GM21528 (cell line): ENCODE measurements at regions not wholly inside any gene's neighbourhood (a gene's known extent, or its start where the extent isn't known, plus 50 kb on each side); places are given as distances from the start of the nearest gene placed in this dataset.
"Not testable (repeated sequence)": the region's sequence is repeated elsewhere in the genome, so short reads cannot be mapped to it uniquely, and the experiment has no call there.

Experiments used
- ATAC-seq: cut with Tn5 transposase; IDR thresholded peaks from one replicate; pipeline ENCODE4 v1.9.1; 2021; ENCODE audit warnings: mild to moderate bottlenecking, moderate library complexity; ENCODE audit not compliant: unreplicated experiment, low FRiP score

DNA sequence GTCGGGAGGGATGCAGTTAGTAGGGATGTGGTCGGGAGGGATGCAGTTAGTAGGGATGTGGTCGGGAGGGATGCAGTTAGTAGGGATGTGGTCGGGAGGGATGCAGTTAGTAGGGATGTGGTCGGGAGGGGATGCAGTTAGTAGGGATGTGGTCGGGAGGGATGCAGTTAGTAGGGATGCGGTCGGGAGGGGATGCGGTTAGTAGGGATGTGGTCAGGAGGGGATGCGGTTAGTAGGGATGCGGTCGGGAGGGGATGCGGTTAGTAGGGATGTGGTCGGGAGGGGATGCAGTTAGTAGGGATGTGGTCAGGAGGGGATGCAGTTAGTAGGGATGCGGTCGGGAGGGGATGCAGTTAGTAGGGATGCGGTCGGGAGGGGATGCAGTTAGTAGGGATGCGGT is 96.2 kb downstream of the BDH1 start:
- ATAC-seq: not testable (repeated sequence)

GRCh38 chr3:197458906-197459470 is 96.8 kb downstream of the BDH1 start:
- ATAC-seq: no peak

DNA sequence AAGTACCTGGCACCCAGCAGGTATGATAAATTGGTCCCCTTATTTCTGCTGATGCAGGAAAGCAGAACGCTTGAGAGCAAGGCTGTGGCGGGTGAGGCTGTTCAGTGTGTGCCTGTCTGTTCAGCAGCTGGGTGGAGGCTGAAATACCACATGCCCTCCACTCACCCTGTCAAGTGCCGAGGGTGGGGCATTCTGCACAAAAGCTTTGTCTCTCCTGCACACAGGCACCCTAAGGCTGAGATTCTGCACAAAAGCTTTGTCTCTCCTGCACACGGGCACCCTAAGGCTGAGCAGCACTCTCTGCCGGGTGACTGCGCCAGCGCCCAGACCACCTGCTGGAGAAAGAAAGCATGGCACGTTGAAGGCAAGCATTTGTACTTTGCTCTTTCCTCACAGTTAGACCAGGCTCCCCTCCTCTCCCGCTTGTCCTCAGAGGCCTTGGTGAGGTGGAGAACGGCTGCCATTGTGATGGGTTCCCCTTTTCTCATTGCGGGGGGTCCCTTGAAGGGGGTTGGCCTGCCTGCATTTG is 97.5 kb downstream of the BDH1 start:
- ATAC-seq: no peak

DNA sequence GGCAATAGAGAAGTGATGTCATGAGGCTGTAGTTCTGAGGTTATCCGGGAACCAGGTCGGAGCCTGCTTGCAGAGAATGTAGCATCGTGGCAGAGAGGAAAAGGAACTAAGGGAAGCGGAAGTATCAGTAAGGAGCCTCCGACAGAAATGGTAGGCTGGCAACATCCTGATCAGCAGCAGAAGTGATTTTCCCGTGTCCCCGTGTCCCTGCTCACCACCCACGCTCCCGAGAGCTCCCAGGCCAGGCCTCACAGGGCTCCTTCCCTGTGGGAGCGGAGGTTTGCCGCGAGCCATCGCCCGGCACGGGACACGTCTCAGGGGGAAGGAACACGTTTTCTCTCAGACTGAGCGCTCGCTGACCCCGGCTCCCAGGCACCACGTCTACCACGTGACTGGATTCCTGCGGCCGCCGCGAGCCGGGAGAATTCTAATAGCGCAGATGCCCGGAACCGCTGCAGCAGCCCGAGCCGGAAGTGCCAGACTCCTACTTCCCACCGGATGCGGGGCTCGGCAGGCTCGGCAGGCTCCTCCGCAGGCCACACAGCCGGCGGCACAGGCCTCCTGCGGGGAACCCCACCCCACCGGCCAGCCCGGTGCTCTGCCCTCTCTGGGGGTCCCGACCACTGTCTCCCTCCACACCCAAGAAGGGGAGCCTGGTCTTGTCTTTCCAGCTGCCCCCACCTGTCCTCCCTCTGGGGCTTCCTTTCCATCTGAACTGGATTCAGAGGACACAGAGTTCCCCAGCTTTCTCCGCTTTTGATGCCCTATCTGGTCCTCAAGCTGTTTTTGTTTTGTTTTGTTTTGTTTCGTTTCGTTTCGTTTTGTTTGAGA is 99.3 kb downstream of the BDH1 start:
- peak; percentile 66 for ATAC-seq

DNA sequence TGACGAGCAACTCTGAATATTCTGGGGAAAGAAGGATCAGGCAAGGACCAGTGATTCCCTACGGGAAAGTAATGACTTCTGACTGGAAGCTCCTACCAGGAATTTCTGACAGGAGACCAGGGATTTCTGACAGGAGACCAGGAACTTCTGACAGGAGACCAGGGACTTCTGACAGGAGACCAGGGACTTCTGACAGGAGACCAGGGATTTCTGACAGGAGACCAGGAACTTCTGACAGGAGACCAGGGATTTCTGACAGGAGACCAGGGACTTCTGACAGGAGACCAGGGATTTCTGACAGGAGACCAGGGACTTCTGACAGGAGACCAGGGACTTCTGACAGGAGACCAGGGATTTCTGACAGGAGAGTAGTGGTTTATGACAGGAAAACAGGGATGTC is 100.9 kb downstream of the BDH1 start:
- not testable (repeated sequence) for ATAC-seq

DNA sequence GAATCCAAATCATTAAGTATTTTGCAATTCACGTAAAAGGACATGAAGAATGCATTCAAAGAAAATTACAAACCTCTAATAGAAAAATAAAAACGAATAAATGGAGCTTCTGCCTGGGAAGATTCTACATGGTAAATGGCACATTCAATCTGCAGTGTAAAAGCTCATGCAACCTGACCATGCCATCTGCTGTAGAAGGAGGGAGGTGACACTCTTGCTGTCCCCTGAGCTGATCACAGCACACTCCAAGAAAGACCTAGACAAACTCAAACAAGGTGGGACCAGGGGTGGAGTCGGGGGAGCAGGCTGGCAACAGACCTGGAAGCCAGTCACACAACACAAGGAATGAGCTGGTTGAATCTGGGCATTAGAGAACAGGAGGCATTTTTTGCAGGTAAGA is 101.8 kb downstream of the BDH1 start:
- ATAC-seq: no peak

DNA sequence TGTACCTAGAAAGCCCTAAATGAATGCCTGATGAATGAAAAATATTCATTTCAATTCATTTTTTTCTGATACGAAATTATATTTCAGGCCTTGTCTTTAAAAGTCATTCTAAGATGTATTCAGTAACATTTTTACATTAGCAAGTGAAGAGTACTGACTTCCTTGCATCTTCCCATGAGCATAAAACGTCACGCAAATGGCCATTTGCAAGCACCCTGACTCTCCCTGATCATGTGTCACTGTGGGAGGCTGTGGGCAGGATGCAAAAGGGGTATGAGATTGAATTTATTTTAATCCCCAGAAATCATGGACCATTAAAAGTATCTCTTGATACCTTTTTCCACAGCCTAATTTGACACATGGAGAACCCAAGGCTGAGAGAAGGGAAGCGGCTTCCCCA is 105.0 kb downstream of the BDH1 start:
- ATAC-seq: no peak

GRCh38 chr3:197450308-197450707 is 105.5 kb downstream of the BDH1 start:
- ATAC-seq: no peak

DNA sequence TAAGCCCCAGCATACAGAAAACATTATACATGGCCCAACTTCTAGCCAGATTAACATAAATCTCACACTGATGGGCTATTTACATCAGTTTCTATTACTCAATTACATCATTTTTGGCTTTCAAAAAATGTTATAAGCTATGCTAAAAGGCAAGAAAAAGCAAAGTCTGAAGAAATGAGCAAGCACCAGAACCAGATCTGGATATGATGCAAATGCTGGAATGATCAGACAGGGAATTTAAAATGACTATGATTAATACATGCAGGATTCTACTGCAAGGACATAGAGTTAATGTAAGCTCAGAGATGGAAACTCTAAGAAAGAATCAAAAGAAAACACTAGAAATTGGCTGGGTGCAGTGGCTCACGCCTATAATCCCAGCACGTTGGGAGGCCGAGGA is 106.6 kb downstream of the BDH1 start:
- ATAC-seq: not testable (repeated sequence)

DNA sequence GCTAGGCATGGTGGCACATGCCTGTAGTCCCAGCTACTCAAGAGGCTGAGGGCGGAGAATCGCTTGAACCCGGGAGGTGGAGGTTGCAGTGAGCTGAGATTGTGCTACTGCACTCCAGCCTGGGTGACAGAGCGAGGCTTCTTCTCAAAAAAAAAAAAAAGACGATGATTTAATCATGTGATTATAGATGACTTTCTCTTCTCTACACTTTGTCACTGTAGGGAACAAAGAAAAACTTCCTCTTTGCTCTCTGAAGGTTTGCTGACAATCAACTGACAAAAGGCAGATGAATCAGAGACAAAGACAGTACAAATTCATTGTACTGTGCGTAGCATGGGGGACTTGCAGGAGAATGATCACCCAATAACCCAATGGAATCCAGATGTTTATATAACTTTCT is 108.0 kb downstream of the BDH1 start:
- ATAC-seq: not testable (repeated sequence)

- no peak for ATAC-seq
These were observed 108.7 kb downstream of the BDH1 start for GRCh38 chr3:197447057-197447456.

DNA sequence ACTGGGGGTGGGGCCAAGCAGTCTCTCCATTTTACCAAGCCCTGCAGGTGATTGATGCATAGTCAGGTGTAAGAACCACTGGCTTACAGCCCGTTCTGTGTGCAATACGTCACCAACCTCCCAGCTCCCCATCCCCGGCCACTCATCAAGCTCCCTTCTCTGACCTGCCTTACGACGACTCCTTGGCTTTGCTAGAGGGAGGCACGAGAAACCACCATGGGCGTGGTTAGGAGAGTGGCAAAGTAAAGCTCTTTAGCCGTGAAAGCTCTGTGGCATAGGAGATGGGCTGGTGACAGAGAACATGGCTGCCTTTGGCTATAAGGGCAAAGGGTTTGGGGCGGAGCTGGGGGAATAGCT is 109.1 kb downstream of the BDH1 start:
- no peak for ATAC-seq

- no peak for ATAC-seq
These were observed 109.7 kb downstream of the BDH1 start for GRCh38 chr3:197445896-197446699.

- no peak for ATAC-seq
These were observed 110.9 kb downstream of the BDH1 start for GRCh38 chr3:197444793-197445379.

DNA sequence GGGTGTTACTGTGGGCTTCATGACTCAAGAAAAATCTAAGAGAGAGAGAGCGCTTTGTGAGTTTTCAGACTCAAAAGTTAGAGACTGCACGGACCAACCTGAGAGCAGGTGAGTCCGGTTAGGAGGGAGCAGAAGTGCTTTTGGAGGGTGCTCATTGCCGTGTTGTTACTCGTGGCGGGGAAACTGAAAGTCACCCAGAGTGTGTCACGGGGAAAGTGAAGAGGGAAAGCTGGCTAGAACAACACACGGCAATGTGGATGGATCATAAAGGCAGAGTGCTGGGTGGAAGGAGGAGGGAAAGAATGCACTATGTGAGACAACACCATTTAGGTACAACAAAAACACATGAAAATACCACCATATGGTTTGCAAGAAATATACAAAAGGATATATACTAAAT is 112.3 kb downstream of the BDH1 start:
- no peak for ATAC-seq

DNA sequence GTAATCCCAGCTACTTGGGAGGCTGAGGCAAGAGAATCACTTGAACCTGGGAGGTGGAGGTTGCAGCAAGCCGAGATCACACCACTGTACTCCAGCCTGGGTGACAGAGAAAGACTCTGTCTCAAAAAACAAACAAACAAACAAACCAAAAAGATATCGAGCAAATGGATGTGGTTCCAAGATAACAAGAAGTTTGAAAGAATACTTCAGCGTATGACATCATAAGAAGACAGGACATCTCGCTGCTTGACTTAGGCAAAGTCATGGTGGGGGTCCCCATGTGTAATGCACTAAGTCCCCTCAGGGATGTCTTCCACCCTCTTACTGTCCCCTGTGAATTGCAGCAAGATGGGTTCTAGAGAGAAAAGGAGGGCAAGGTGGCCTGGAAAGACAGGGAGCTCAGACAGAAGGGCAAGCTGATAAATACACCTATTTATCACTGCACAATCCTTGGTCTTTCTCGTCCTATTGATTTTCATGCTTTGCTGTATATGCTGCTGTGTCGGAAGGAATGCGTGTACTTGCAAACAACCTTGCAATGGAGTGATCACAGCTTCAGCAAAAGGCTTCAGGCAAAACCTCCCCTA is 115.0 kb downstream of the BDH1 start:
- no peak for ATAC-seq

DNA sequence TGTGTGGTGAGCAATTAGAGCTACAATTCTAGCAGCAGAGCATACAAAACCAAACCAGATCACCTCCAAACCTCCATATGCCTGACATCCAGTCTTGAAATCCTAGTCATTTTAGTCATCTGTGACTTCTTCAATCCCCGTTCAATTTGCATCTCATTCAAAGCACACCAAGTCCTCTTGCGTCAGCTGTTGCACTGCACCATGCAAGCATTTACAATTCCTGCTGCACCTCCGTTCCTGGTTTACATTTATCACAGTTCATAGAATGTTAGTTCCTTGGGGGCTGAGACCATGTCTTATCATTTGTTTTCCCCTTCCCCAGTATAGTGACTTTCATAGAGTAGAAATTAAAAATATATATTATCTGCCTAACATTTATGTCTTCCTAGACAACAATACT is 116.9 kb downstream of the BDH1 start:
- no peak for ATAC-seq

- no peak for ATAC-seq
These were observed 120.3 kb downstream of the BDH1 start for GRCh38 chr3:197435426-197435825.

DNA sequence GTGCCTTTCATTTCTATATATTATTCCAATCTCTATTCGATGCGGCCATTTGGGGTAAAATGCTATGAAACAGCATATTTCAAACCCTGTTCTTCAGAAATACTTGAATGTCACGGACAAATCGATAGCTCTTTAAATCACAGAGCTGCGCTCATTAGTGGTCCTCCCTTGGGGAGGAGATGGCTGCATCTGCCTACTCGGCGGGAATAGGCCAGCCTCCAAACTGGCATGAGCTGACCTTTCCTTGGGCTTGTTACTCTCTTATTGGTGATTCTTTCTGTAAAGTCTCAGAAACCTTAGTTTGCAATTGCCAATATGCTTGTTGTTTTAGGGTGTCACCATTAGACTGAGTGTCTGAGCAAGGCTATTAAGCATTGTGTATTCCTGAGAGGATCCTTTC is 120.9 kb downstream of the BDH1 start:
- ATAC-seq: no peak

DNA sequence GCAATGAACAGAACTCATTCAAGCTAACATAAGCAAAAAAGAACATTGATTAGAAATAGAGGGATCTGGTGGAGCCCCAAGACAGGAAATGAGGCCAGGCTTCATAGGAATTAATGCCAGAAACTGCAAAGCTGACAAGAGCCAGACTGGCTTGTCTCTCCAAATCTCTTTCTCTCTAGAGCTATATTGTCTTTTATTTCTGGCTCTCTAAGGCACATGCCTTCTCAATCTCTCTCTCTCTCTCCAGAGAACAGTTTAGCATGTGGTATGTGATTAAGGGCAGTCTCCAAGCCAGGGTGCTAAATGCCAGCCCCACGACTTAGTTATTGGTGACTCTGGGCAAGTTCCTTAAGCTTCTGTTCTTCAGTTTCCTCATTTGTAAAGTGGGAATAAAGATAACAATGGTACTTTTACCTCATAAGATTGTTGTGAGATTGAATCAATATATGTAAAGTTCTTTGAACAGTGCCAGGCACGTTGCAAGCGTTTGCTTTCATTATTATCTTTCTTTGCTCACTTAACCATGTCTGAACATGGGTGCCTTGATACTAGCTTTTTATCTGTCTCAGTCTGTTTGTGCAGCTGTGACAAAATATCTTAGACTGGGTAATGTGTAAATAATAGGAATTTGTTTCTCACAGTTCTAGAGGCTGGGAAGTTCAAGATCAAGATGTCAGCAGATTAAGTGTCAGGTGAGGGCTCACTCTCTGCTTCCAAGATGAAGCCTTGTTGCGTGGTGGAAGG is 123.2 kb downstream of the BDH1 start:
- ATAC-seq: no peak
